HG03439 (cell line): ENCODE measurements at regions not wholly inside any gene's neighbourhood (a gene's known extent, or its start where the extent isn't known, plus 50 kb on each side); places are given as distances from the start of the nearest gene placed in this dataset.
"Not testable (repeated sequence)": the region's sequence is repeated elsewhere in the genome, so short reads cannot be mapped to it uniquely, and the experiment has no call there.

ENCODE experiments used
- ATAC-seq: cut with Tn5 transposase; IDR thresholded peaks from one replicate; pipeline ENCODE4 v1.9.1; 2021; ENCODE audit warnings: mild to moderate bottlenecking, moderate library complexity; ENCODE audit not compliant: unreplicated experiment

- ATAC-seq: no peak
Measured at GRCh38 chr1:208977012-208977411, 606.5 kb upstream of the CAMK1G start.

GRCh38 chr1:208977638-208978256, 605.8 kb upstream of the CAMK1G start:
- no peak for ATAC-seq

DNA sequence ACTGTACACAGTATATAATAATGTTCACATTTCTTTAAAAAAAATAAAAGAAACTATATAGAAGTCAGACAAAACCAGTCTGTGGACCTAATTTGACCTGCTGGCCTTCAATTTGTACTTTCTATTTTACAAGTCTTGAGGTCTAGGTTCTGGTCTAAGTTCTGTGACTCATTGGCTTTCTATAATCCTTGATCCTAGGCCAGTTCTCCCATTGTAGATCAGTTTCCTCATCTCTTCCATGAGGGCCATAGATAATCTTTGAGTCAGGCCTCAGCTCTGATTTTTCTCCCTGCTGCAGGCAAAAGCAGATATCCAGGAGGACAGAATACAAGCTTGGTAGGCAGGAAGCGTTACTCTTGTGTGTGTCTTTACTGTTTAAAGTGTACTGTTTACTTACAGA, 603.7 kb upstream of the CAMK1G start:
- no peak for ATAC-seq

DNA sequence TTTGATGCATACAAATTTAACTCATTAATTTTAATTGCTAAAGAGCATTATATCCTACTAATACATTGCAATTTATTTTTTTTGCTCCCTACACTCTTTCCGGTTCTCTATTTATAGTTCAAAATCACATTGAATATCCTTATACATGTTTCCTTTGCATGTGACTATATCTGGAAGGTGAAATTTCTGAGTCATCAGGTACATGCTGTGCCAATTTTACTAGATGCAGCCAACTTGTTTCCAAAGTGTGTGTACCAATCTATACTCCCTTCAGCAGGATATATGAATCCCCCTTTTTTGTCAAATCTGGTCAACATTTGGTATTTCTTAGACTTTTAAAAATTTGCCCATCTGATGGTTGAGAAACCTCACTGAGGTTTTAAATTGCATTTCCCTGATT, 602.9 kb upstream of the CAMK1G start:
- no peak for ATAC-seq

DNA sequence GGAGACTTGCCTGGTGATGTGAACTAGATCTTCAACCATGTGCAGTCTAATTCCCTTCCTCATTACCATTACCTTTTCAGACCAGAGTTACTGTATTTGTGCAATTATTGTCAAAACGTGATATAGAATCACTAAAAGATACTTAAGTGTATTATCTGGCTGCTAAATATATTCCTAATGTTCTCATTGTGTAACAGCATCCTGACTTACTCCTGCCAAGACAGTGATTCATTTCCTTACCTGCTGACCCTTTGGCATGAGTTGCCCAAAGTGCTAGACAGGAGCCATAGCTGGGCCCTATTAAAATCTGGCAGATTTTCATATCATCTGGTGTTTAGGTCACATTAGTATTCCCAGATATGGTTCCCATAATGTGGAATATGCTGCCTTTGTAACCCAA, 598.3 kb upstream of the CAMK1G start:
- ATAC-seq: no peak

DNA sequence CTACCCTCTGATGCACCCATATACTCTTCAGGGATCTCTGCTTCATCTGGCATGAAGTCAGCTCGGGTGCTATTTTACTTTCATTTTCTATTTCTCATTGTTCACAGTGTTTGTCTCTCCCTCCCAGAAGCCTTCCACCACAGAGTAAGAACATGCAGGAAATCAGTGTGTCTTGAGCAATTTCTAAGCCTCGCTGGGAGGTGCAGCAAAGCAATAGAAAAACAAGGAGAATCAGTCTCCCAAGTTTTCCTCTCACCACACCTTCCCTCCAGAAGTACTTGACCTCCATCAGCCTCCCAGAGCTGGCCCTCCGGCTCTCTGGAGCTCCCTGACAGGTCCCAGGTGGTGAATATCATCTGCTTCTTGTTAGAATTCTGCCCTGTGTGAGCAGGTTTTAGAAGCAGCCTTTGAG, 594.7 kb upstream of the CAMK1G start:
- peak; percentile 97 for ATAC-seq

- ATAC-seq: no peak
Measured at GRCh38 chr1:208990456-208990855, 593.1 kb upstream of the CAMK1G start.

DNA sequence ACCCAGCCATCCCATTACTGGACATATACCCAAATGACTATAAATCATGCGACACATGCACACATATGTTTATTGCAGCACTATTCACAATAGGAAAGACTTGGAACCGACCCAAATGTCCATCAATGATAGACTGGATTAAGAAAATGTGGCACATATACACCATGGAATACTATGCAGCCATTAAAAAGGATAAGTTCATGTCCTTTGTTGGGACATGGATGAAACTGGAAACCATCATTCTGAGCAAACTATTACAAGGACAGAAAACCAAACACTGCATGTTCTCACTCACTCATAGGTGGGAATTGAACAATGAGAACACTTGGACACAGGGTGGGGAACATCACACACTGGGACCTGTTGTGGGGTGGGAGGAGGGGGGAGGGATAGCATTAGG, 586.5 kb upstream of the CAMK1G start:
- not testable (repeated sequence) for ATAC-seq

GRCh38 chr1:208997726-208998312, 585.7 kb upstream of the CAMK1G start:
- no peak for ATAC-seq

DNA sequence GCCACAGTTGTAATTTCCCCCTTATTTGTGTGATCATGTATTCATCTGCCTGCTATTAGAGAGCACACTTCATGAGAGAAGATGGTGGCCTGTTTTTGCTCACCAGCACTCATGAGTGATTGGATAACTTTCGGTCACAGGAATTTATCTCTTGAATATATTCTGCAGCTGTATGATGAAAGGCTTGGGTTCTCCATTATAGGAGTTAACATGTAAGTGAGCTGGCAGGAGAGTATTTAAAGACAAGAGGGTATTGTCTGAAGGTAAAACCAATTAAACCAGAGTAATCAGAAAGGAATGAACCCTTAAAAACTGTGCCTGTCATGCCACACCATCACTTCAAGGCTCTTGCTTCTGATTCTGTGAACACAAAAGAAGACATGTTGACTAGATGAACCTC, 574.9 kb upstream of the CAMK1G start:
- no peak for ATAC-seq

GRCh38 chr1:209010475-209011230, 572.9 kb upstream of the CAMK1G start:
- no peak for ATAC-seq

- ATAC-seq: no peak
Measured at GRCh38 chr1:209012443-209013196, 570.9 kb upstream of the CAMK1G start.

- ATAC-seq: no peak
Measured at GRCh38 chr1:209015092-209015491, 568.4 kb upstream of the CAMK1G start.

DNA sequence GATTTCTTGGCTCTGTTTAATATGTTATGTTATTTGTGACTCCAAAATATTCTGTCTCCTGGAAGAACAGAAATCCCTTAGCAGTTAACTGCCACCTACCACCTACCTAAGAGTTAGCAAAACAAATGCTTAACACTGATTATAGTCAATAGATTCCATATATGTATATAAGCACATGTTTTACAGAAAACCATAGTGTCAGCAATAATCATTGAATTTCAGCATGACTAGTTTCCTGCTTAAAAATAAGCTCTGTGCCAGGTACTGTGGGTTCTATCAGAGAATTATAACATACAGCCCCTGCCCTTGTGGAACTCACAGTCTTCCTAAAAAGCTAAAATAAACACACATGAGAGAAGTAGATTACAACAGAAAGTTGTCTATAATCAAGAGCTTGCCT, 561.9 kb upstream of the CAMK1G start:
- ATAC-seq: no peak

DNA sequence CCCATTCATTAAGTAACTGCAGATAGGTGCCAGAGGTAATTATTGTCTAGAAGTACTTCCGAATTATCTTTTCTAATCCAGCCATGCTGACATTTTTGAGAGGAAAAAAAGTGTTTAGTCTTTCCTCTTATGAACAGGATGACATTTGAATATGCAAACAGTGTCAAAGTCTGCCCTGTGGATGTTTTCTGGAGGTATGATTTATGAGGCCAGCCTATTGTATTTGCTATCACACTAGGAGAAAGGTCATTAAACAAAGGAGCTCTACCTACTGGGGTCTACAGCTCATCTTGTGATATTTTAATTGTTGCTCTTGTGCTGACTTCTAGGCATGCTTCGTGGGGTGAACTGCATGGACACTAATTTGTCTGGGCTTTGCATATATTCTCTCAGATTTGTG, 559.7 kb upstream of the CAMK1G start:
- no peak for ATAC-seq

DNA sequence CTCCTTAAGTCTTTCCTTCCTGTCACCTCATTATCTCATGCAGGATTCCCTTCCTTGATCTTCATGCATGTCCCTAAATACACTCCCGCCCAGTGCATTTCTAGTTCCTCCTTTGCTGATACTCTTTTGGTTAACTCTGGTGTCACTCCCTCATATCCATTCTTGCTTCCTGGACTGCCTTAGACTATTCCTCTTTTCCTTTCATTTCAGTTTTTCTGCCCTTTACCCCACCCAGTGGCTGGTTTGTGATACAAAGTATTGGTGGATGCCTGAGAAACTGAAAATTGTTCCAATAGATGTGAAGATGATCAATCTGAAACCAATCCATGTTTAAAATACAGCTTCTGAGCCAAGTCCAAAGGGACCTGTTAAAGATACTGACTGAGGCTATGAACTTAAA, 553.8 kb upstream of the CAMK1G start:
- ATAC-seq: no peak

- no peak for ATAC-seq
Measured at GRCh38 chr1:209030454-209031167, 552.9 kb upstream of the CAMK1G start.

- no peak for ATAC-seq
Measured at GRCh38 chr1:209037064-209037463, 546.5 kb upstream of the CAMK1G start.

DNA sequence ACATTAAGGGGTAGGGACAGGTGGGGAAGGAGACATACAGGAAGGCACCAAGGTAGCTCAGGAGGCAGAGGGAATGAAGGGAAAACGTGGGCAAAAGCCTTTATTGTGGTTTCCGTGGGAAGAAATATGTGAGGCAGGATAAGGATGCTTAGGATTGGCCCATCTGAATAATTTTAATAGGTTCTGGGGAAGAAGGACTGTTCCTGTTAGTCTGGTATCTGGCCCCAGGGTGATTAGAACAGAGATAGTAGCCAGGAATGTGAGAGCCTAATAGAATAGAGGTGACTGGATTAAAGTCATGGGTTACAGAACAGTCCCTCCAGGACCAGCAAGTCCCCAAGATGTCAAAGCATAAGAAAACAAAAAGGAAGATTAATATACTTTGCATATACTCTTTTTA, 545.2 kb upstream of the CAMK1G start:
- ATAC-seq: no peak

GRCh38 chr1:209038735-209039134, 544.8 kb upstream of the CAMK1G start:
- ATAC-seq: no peak

DNA sequence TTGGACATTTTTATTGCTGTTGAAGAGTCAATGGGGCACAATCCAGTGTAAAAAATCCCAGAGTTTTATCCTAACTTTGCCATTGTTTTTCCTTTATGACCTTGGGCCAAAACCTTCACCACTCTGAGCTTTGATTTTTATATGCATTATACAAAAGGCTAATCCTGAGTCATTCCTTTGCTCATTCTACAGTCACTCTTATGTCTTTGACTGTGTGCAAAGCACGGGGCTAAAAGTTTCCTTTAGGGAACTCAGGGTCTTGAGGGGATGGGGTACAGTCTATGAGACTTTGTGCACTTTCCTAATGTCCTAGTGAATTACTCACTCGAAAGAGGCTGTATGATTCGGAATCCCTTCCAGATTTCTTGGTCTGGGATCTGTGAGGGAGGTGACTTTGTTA, 543.2 kb upstream of the CAMK1G start:
- ATAC-seq: no peak
